Parathyroid adenoma (tissue), 2 donors: ENCODE measurements at regions not wholly inside any gene's neighbourhood (a gene's known extent, or its start where the extent isn't known, plus 50 kb on each side); places are given as distances from the start of the nearest gene placed in this dataset.

Experiments
- H2AFZ ChIP-seq: fragments of 300-600 bp; sonication (generic); one replicate; pipeline ENCODE4 v1.7.0; 2017; ENCODE audit warnings: antibody characterized with exemption, mild to moderate bottlenecking
- H3K27ac ChIP-seq: fragments of 300-600 bp; sonication (generic); one replicate; pipeline ENCODE4 v1.7.0; 2017
- H3K27me3 ChIP-seq: fragments of 300-600 bp; sonication (generic); one replicate; pipeline ENCODE4 v1.7.0; 2017; ENCODE audit warnings: low read length; ENCODE audit not compliant: control insufficient read depth, insufficient read depth
- H3K36me3 ChIP-seq: fragments of 300-600 bp; sonication (generic); one replicate; pipeline ENCODE4 v1.7.0; 2017; ENCODE audit warnings: low read length; ENCODE audit not compliant: control insufficient read depth, insufficient read depth
- H3K4me1 ChIP-seq: fragments of 300-600 bp; sonication (generic); one replicate; pipeline ENCODE4 v1.7.0; 2017; ENCODE audit warnings: control low read depth
- H3K4me2 ChIP-seq: fragments of 300-600 bp; sonication (generic); one replicate; pipeline ENCODE4 v1.7.0; 2017; ENCODE audit warnings: low read length
- H3K4me3 ChIP-seq: fragments of 300-600 bp; sonication (generic); one replicate; pipeline ENCODE4 v1.7.0; 2017; ENCODE audit warnings: low read depth, low read length
- H3K79me2 ChIP-seq: fragments of 300-600 bp; sonication (generic); one replicate; pipeline ENCODE4 v1.7.0; 2017; ENCODE audit warnings: control low read depth
- H3K9ac ChIP-seq: fragments of 300-600 bp; sonication (generic); one replicate; pipeline ENCODE4 v1.7.0; 2017; ENCODE audit warnings: mild to moderate bottlenecking
- H3K9me3 ChIP-seq: fragments of 300-600 bp; sonication (generic); one replicate; pipeline ENCODE4 v1.7.0; 2017; ENCODE audit warnings: low read length; ENCODE audit not compliant: control insufficient read depth
- CTCF ChIP-seq: fragments of 300-600 bp; sonication (generic); IDR thresholded peaks from one replicate; pipeline ENCODE4 v1.7.0; 2017; ENCODE audit warnings: antibody characterized with exemption, mild to moderate bottlenecking
- donor health status: primary hyperparathyroidism.

DNA sequence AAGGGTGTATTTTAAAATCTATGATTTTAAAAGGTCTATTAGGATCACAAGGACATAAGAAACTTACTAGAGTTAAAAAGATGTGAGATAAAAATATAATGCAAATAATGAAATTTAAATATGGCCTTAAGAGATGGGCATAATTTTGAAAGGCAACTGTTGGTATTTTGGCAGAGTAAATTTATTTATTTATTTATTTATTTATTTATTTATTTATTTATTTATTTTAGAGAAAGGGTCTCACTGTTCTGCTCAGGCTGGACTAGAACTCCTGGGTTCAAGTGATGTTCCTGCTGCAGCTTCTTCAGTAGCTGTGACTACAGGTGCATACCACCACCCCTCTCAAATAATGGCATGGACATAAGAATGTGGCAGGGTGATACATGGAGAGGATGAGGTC, 932.1 kb upstream of the LCORL start:
- H3K27me3 ChIP-seq = no peaks in the 10 kb centered on the region
- no peak overlapping the region for H3K4me2 ChIP-seq
- H3K4me1 ChIP-seq = no peaks in the 10 kb centered on the region
- H3K9ac ChIP-seq = no peak overlapping the region
- no peaks in the 10 kb centered on the region for H3K9me3 ChIP-seq
- H3K36me3 ChIP-seq = no peaks in the 10 kb centered on the region
- H2AFZ ChIP-seq = no peak overlapping the region
- H3K79me2 ChIP-seq = no peaks in the 10 kb centered on the region
- no peak overlapping the region for H3K4me3 ChIP-seq
- H3K27ac ChIP-seq = no peak overlapping the region
- TF ChIP-seq CTCF = no peak

- Histone ChIP-seq H3K79me2 (no peaks in the 10 kb centered on the region), H2AFZ (no peak overlapping the region), H3K9ac (no peak overlapping the region), H3K36me3 (no peaks in the 10 kb centered on the region), H3K27ac (no peak overlapping the region), H3K4me2 (no peak overlapping the region), H3K4me1 (no peaks in the 10 kb centered on the region), H3K4me3 (no peak overlapping the region), H3K27me3 (no peaks in the 10 kb centered on the region), H3K9me3 (no peaks in the 10 kb centered on the region)
- TF ChIP-seq CTCF = no peak
These were observed 923.9 kb upstream of the LCORL start for GRCh38 chr4:18945464-18945863.

DNA sequence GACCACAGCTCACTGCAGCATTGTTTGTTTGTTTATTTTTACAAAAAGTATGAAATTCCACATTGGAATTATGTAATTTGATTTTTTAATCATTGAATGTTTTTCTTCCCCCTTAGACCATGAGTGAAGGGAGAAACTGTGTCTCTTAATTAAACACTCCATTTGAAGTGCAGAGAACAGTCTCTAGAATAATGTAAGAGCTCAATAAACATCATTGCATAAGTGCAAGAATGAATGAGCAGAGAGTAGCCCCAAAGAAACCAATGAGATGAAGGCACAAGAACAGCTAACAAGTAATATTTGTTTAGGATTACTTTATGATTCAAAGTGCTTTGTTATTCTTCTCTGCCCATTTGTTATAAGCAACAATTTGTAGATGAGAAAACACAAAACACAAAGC, 921.3 kb upstream of the LCORL start:
- Histone ChIP-seq H3K36me3 (no peaks in the 10 kb centered on the region), H2AFZ (no peak overlapping the region), H3K79me2 (no peaks in the 10 kb centered on the region), H3K27me3 (no peaks in the 10 kb centered on the region), H3K4me2 (no peak overlapping the region), H3K4me1 (no peaks in the 10 kb centered on the region), H3K4me3 (no peak overlapping the region), H3K9me3 (no peaks in the 10 kb centered on the region), H3K9ac (no peak overlapping the region), H3K27ac (no peak overlapping the region)
- TF ChIP-seq CTCF = no peak

DNA sequence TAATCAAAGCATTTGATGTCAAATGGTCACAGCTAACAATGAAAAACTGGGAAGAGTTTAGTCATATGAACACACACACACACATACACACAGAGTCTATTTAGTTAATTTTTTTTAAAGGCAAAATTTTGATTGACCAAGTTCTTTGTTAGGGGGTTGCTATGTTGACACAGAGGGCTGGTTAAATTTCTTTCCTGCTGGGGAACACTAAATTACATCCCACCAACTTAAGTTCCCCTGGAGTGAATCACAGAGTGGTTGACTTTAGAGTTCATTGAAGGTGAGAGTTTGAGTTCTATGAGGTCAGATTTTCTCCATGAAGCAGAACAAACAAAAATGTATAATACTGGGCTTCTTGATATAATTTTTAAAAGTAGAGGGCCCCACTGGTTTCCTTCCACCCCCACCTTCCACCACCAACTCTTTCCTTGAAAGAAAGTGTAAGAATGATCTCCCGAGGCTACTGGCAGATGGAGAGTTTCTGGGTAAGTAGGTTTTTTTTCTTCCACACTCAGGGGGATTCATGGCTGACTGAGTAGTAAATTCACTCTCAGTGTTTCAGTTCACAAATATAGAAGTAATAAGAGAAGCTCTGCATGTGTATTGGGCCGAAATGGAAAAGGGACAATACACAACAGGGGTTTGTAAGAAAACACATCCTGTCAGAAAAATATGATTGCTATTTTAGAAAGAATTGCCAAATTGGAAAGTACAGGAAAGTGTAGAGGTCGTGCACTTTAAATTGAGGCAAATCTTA, 917.0 kb upstream of the LCORL start:
- no peaks in the 10 kb centered on the region for H3K27me3 ChIP-seq
- no peaks in the 10 kb centered on the region for H3K79me2 ChIP-seq
- H3K4me1 ChIP-seq = no peaks in the 10 kb centered on the region
- H3K36me3 ChIP-seq = no peaks in the 10 kb centered on the region
- H2AFZ ChIP-seq = no peak overlapping the region
- H3K27ac ChIP-seq = no peak overlapping the region
- no peak overlapping the region for H3K4me2 ChIP-seq
- H3K9me3 ChIP-seq = no peaks in the 10 kb centered on the region
- no peak for TF ChIP-seq CTCF
- no peak overlapping the region for H3K4me3 ChIP-seq
- H3K9ac ChIP-seq = no peak overlapping the region

GRCh38 chr4:18937746-18938145, 916.2 kb upstream of the LCORL start:
- TF ChIP-seq CTCF = no peak
- Histone ChIP-seq H3K9me3 (no peaks in the 10 kb centered on the region), H3K27ac (no peak overlapping the region), H3K4me2 (no peak overlapping the region), H3K4me3 (no peak overlapping the region), H3K27me3 (no peaks in the 10 kb centered on the region), H3K36me3 (no peaks in the 10 kb centered on the region), H3K79me2 (no peaks in the 10 kb centered on the region), H3K9ac (no peak overlapping the region), H2AFZ (no peak overlapping the region), H3K4me1 (no peaks in the 10 kb centered on the region)
